ENCODE measurements at regions not wholly inside any gene's neighbourhood (a gene's known extent, or its start where the extent isn't known, plus 50 kb on each side); places are given as distances from the start of the nearest gene placed in this dataset. TPM values are rescaled to one million over a fixed set of nuclear protein-coding genes. Genes with fewer than 3 reads are reported as not detected.
"Not testable (repeated sequence)": the region's sequence is repeated elsewhere in the genome, so short reads cannot be mapped to it uniquely, and the experiment has no call there.

GRCh38 chr4:184962125-184962638 is 56.1 kb upstream of the HELT start:
- no peak overlapping the region for H3K4me3 Mint-ChIP-seq (ENCODE audit: unreplicated experiment)
- peaks cover 2% of the 10 kb centered on the region for H3K36me3 Mint-ChIP-seq (ENCODE audit: unreplicated experiment)
- no peaks in the 10 kb centered on the region for H3K9me3 Mint-ChIP-seq (ENCODE audit: unreplicated experiment)
- DNase-seq (ENCODE audit: extremely low spot score, unreplicated experiment) = peak; percentile 30
- TF ChIP-seq CTCF (IDR thresholded peaks at IDR 0.05) = no peak
- peaks cover 13% of the 10 kb centered on the region for H3K4me1 Mint-ChIP-seq (ENCODE audit: unreplicated experiment)
- H3K27ac Mint-ChIP-seq (ENCODE audit: unreplicated experiment) = no peak overlapping the region
- no peaks in the 10 kb centered on the region for H3K27me3 Mint-ChIP-seq (ENCODE audit: unreplicated experiment)

- not testable (repeated sequence) for H3K36me3 Mint-ChIP-seq (ENCODE audit: unreplicated experiment); H3K27me3 Mint-ChIP-seq (ENCODE audit: unreplicated experiment); DNase-seq (ENCODE audit: extremely low spot score, unreplicated experiment); H3K27ac Mint-ChIP-seq (ENCODE audit: unreplicated experiment); H3K4me1 Mint-ChIP-seq (ENCODE audit: unreplicated experiment); H3K4me3 Mint-ChIP-seq (ENCODE audit: unreplicated experiment)
- peaks cover 12% of the 10 kb centered on the region for H3K9me3 Mint-ChIP-seq (ENCODE audit: unreplicated experiment)
Measured at GRCh38 chr4:184965230-184966050, 52.9 kb upstream of the HELT start.

- not testable (repeated sequence) for H3K27ac Mint-ChIP-seq (ENCODE audit: unreplicated experiment); DNase-seq (ENCODE audit: extremely low spot score, unreplicated experiment); H3K27me3 Mint-ChIP-seq (ENCODE audit: unreplicated experiment); H3K36me3 Mint-ChIP-seq (ENCODE audit: unreplicated experiment); H3K4me1 Mint-ChIP-seq (ENCODE audit: unreplicated experiment); H3K4me3 Mint-ChIP-seq (ENCODE audit: unreplicated experiment)
- H3K9me3 Mint-ChIP-seq (ENCODE audit: unreplicated experiment) = peaks cover 14% of the 10 kb centered on the region
Measured at GRCh38 chr4:184966051-184966691, 52.1 kb upstream of the HELT start.

- peaks cover 14% of the 10 kb centered on the region for H3K9me3 Mint-ChIP-seq (ENCODE audit: unreplicated experiment)
- H3K27me3 Mint-ChIP-seq (ENCODE audit: unreplicated experiment); H3K27ac Mint-ChIP-seq (ENCODE audit: unreplicated experiment); H3K4me3 Mint-ChIP-seq (ENCODE audit: unreplicated experiment); H3K4me1 Mint-ChIP-seq (ENCODE audit: unreplicated experiment); H3K36me3 Mint-ChIP-seq (ENCODE audit: unreplicated experiment): not testable (repeated sequence)
- peak; percentile 42 for DNase-seq (ENCODE audit: extremely low spot score, unreplicated experiment)
Measured at GRCh38 chr4:184967699-184968098, 50.6 kb upstream of the HELT start.

GRCh38 chr4:184968366-184968765 is 49.9 kb upstream of the HELT start:
- peaks cover 4% of the 10 kb centered on the region for H3K36me3 Mint-ChIP-seq (ENCODE audit: unreplicated experiment)
- DNase-seq (ENCODE audit: extremely low spot score, unreplicated experiment) = no peak
- no peak for TF ChIP-seq CTCF (IDR thresholded peaks at IDR 0.05)
- no peak overlapping the region for H3K27ac Mint-ChIP-seq (ENCODE audit: unreplicated experiment)
- peaks cover 14% of the 10 kb centered on the region for H3K9me3 Mint-ChIP-seq (ENCODE audit: unreplicated experiment)
- no peak overlapping the region for H3K4me3 Mint-ChIP-seq (ENCODE audit: unreplicated experiment)
- H3K27me3 Mint-ChIP-seq (ENCODE audit: unreplicated experiment) = no peaks in the 10 kb centered on the region
- H3K4me1 Mint-ChIP-seq (ENCODE audit: unreplicated experiment) = no peaks in the 10 kb centered on the region

Small RNA genes lying in the stretch of these regions (microRNA-seq; reads per million reads assigned to microRNA genes)
- gene MIR4455 (ENCODE audit: unreplicated experiment) = not detected

All from osteocyte (in vitro differentiated cells).